Esophagus squamous epithelium (tissue), 5 donors: ENCODE measurements at regions not wholly inside any gene's neighbourhood (a gene's known extent, or its start where the extent isn't known, plus 50 kb on each side); places are given as distances from the start of the nearest gene placed in this dataset.

Experiments used
- DNase-seq: peaks from one replicate; lab custom pipeline; 2025; lab: John Stamatoyannopoulos, UW
- H3K27ac ChIP-seq, 4 donors: fragments of 200-600 bp; sonication (generic); one replicate each; pipeline ENCODE4 v1.5.1; 2016 to 2019; ENCODE audit warnings: mild to moderate bottlenecking in 1 of 4
- H3K27me3 ChIP-seq, 4 donors: fragments of 200-600 bp; sonication (generic); 1 replicate in 3 of 4; 2 replicates in 1 of 4; pipeline versions ENCODE4 v1.5.1 to v1.6.0; 2017 to 2021; ENCODE audit warnings: antibody characterized with exemption in 1 of 4
- H3K36me3 ChIP-seq, 3 donors: fragments of 200-600 bp; sonication (generic); one replicate each; pipeline ENCODE4 v1.5.1; 2016 to 2019
- H3K4me1 ChIP-seq, 3 donors: fragments of 200-600 bp; sonication (generic); one replicate each; pipeline ENCODE4 v1.5.1; 2017 to 2019
- H3K4me3 ChIP-seq, 4 donors: fragments of 200-600 bp; sonication (generic); 1 replicate in 3 of 4; 2 replicates in 1 of 4; pipeline ENCODE4 v1.5.1; 2016 to 2019; ENCODE audit warnings: mild to moderate bottlenecking in 2 of 4, moderate library complexity in 1 of 4
- H3K9me3 ChIP-seq, 3 donors: fragments of 200-600 bp; sonication (generic); one replicate each; pipeline ENCODE4 v1.5.1; 2016 to 2019
- POLR2A ChIP-seq, 4 donors: fragments of 450-650 bp; IDR thresholded peaks; one replicate each; pipeline ENCODE4 v1.6.1; 2017; ENCODE audit warnings: antibody characterized with exemption in 4 of 4, mild to moderate bottlenecking in 4 of 4, moderate library complexity in 3 of 4
- WGBS, 2 donors: methylation state at CpG; one replicate each; pipeline ENCODE4 v1.1.5; 2018; 5-methylcytosine and 5-hydroxymethylcytosine counted together
- intact Hi-C: fragments of 100-400 bp; cut with DNase I; formaldehyde crosslinking; loops from one replicate; pipeline ENCODE4 v1.15.0; 2022
- TF ChIP-seq, protein P1 (sequence below), 6 experiments: fragments of 450-650 bp in 4 of 6; fragments of 200-600 bp in 2 of 6; sonication (generic) in 2 of 6; IDR thresholded peaks; one replicate each; pipeline ENCODE4 v1.5.1; 2016 to 2019; ENCODE audit warnings: antibody characterized with exemption in 6 of 6, mild to moderate bottlenecking in 4 of 6, moderate library complexity in 4 of 6
- donor health status: DM: yes; HTN: yes; CAD: no.

DNA sequence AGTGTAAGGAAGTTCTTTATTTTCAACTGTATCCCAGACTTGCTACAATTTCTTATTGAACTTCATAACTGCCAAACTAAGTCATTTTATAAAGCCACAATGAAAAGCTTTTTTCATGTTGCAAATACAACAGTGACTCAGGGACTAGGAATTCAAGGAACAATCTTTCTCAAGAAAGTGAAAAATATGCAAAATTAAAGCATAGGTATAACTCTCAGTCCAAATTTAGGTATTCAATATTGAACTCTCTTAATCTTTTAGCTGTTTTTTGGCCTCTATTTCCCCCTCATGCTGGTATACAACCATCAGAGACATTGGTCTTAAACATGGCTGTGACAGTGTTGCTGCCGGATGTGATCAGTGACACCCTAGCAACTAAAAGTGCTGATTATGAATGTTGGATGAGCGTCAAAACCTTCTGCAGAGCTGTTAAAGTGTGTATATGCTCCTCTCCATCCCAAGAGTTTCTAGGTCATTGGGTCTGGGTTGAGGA is 476.9 kb downstream of the ZNF385D start:
- no peak overlapping the region for H3K4me3 ChIP-seq
- no peaks in the 10 kb centered on the region for H3K36me3 ChIP-seq
- no peaks in the 10 kb centered on the region for H3K27me3 ChIP-seq
- intact Hi-C loops = no loop called here
- TF ChIP-seq POLR2A (IDR thresholded peaks at IDR 0.05) = no peak
- TF ChIP-seq, protein P1, sequence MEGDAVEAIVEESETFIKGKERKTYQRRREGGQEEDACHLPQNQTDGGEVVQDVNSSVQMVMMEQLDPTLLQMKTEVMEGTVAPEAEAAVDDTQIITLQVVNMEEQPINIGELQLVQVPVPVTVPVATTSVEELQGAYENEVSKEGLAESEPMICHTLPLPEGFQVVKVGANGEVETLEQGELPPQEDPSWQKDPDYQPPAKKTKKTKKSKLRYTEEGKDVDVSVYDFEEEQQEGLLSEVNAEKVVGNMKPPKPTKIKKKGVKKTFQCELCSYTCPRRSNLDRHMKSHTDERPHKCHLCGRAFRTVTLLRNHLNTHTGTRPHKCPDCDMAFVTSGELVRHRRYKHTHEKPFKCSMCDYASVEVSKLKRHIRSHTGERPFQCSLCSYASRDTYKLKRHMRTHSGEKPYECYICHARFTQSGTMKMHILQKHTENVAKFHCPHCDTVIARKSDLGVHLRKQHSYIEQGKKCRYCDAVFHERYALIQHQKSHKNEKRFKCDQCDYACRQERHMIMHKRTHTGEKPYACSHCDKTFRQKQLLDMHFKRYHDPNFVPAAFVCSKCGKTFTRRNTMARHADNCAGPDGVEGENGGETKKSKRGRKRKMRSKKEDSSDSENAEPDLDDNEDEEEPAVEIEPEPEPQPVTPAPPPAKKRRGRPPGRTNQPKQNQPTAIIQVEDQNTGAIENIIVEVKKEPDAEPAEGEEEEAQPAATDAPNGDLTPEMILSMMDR (IDR thresholded peaks at IDR 0.05) = no peak
- no peak overlapping the region for H3K27ac ChIP-seq
- no peaks in the 10 kb centered on the region for H3K4me1 ChIP-seq
- WGBS, 2 donors = 67 to 87% methylated on average over 2 of the region's 2 CpGs
- H3K9me3 ChIP-seq = peaks cover 0 to 5% (median 0%) of the 10 kb centered on the region in 3 donors
- no peak for DNase-seq

DNA sequence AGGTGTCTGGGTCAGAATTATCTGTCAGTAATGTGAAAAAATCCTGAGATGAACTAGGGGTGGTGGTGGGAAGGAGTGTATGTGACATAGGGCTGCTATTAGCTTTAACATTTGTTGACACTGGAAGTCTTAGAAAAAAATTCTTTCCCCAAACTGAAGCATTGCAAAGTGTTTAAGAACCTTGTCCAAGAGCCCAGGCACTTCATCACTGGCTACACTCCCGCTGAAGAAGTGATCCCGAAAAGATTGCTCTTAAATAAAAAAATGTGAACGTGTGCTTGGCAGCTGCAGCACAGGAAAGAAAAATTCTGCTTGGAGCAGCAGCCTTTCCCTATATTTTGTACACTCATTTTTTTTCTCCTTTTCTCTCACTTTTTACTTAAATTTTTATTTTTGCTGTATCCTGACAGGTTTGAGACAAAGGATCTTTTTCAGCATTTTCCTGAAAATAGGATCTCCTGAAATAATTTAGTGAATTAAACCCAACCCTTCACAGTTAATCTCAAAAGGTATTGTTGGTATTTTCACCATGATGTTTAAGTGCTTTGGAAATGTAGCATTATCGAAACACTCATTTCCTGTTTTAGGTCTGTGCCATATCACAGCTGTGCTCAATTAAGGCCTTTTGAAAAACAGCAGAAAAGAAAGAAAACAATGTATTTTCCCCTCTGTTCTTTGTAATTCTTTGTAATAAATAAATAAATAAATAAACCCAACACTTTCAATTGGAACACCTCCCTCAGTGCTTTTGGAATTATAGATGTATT is 477.6 kb downstream of the ZNF385D start:
- no peak for DNase-seq
- no peaks in the 10 kb centered on the region for H3K36me3 ChIP-seq
- H3K4me3 ChIP-seq = no peak overlapping the region
- intact Hi-C loops = no loop called here
- peaks cover 0 to 5% (median 0%) of the 10 kb centered on the region in 3 donors for H3K9me3 ChIP-seq
- TF ChIP-seq, protein P1 (IDR thresholded peaks at IDR 0.05) = no peak
- TF ChIP-seq POLR2A (IDR thresholded peaks at IDR 0.05) = no peak
- H3K27me3 ChIP-seq = no peaks in the 10 kb centered on the region
- H3K4me1 ChIP-seq = no peaks in the 10 kb centered on the region
- no peak overlapping the region for H3K27ac ChIP-seq
- WGBS, 2 donors = 23 to 24% methylated on average over 4 of the region's 4 CpGs

DNA sequence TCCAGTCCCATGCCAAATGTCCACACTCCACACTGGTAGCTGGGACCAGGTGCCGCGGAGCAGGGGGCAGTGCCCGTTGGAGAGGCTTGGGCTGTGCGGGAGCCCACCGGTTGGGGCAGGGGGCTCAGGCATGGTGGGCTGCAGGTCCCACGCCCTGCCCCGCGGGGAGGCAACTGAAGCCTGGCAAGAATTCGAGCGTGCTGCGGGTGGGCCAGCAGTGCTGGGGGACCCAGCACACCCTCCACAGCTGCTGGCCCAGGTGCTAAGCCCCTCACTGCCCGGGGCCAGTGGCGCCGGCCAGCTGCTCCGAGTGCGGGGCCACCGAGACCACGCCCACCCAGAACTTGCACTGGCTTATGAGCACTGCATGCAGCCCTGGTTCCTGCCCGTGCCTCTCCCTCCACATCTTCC is 479.4 kb downstream of the ZNF385D start:
- Histone ChIP-seq H3K9me3 (peaks cover 0 to 5% (median 0%) of the 10 kb centered on the region in 3 donors), H3K4me3 (no peak overlapping the region), H3K4me1 (no peaks in the 10 kb centered on the region), H3K27me3 (no peaks in the 10 kb centered on the region), H3K36me3 (no peaks in the 10 kb centered on the region), H3K27ac (no peak overlapping the region)
- no peak for DNase-seq
- intact Hi-C loops = no loop called here
- 80 to 86% methylated on average over 1 to 10 of the region's 19 CpGs for WGBS, 2 donors
- TF ChIP-seq, protein P1 (IDR thresholded peaks at IDR 0.05) = no peak
- TF ChIP-seq POLR2A (IDR thresholded peaks at IDR 0.05) = no peak

- intact Hi-C loops = no loop called here
- Histone ChIP-seq H3K36me3 (no peaks in the 10 kb centered on the region), H3K9me3 (peaks cover 0 to 5% (median 0%) of the 10 kb centered on the region in 3 donors), H3K27ac (no peak overlapping the region), H3K27me3 (no peaks in the 10 kb centered on the region), H3K4me1 (no peaks in the 10 kb centered on the region), H3K4me3 (no peak overlapping the region)
- no peak for DNase-seq
- TF ChIP-seq, protein P1 (IDR thresholded peaks at IDR 0.05) = no peak
- no peak for TF ChIP-seq POLR2A (IDR thresholded peaks at IDR 0.05)
These were observed 481.1 kb downstream of the ZNF385D start for GRCh38 chr3:21269882-21270281.

DNA sequence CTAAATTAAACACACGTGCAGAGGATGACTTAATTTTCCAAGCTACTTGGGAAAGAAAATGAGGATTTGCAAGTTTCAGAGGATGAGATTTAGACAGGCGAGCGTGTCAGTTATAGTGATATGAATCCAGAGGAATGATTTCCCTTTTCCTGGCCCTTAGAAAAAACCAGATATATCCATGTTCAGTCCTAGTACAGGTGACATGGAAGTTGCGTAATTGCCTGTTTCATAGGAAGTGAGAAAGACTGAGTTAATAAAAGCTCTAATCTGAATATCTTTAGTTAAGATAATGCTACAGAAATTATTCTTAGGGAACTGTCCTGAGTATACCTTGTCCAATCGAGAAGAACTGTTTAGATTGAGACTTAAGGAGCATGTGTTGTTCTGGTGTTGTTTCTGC is 490.5 kb downstream of the ZNF385D start:
- peaks cover 0 to 6% (median 5%) of the 10 kb centered on the region in 3 donors for H3K4me1 ChIP-seq
- no peaks in the 10 kb centered on the region for H3K36me3 ChIP-seq
- 67 to 79% methylated on average over 5 of the region's 5 CpGs for WGBS, 2 donors
- no peak overlapping the region for H3K4me3 ChIP-seq
- no peak overlapping the region for H3K27ac ChIP-seq
- no peak for DNase-seq
- H3K27me3 ChIP-seq = no peaks in the 10 kb centered on the region
- TF ChIP-seq POLR2A (IDR thresholded peaks at IDR 0.05) = no peak
- TF ChIP-seq, protein P1 (IDR thresholded peaks at IDR 0.05) = no peak
- intact Hi-C loops = no loop called here
- no peaks in the 10 kb centered on the region for H3K9me3 ChIP-seq
